SK-N-SH (cell line): ENCODE measurements at regions not wholly inside any gene's neighbourhood (a gene's known extent, or its start where the extent isn't known, plus 50 kb on each side); places are given as distances from the start of the nearest gene placed in this dataset.

Experiments
- CTCF ChIA-PET: fragments of 300-600, 350-600 bp; formaldehyde crosslinking; extraction: SDS; loops from one replicate; lab custom pipeline; 2021; lab: Yijun Ruan, JAX
- POLR2A ChIA-PET: fragments of 350-600 bp; sonication (Branson Sonifier 250); formaldehyde crosslinking; extraction: SDS; loops from one replicate; lab custom pipeline; 2020; ENCODE audit warnings: antibody characterized with exemption, inconsistent platforms; lab: Yijun Ruan, JAX
- DNase-seq: peaks from one replicate; pipeline ENCODE4 v3.0.0; 2012
- H2AFZ ChIP-seq: fragments of 200-600 bp; sonication (generic); 2 replicates; pipeline ENCODE4 v1.8.1; 2016; ENCODE audit warnings: antibody characterized with exemption, mild to moderate bottlenecking, low read depth
- H3F3A ChIP-seq: fragments of 200-600 bp; sonication (generic); replicated peaks from 2 replicates; pipeline ENCODE3; 2016; ENCODE audit warnings: antibody characterized with exemption, mild to moderate bottlenecking; ENCODE audit not compliant: insufficient read depth
- H3K27ac ChIP-seq, 2 experiments: fragments of 200-500 bp in 1 of 2; fragments of 200-600 bp in 1 of 2; sonication (Bioruptor generic) in 1 of 2; sonication (generic), shearing (Covaris generic) in 1 of 2; 2 replicates each; pipeline versions ENCODE4 v1.5.1 to v1.6.1; 2014 to 2016; ENCODE audit warnings: low read depth in 2 of 2, inconsistent platforms in 1 of 2, low read length in 1 of 2, mild to moderate bottlenecking in 1 of 2, mixed read lengths in 1 of 2
- H3K27me3 ChIP-seq: fragments of 200-600 bp; sonication (generic), shearing (Covaris generic); 2 replicates; pipeline ENCODE4 v1.6.1; 2016; ENCODE audit warnings: mixed run types; ENCODE audit not compliant: insufficient read depth
- H3K36me3 ChIP-seq, 2 experiments: fragments of 200-500 bp in 1 of 2; fragments of 200-600 bp in 1 of 2; sonication (Bioruptor generic) in 1 of 2; sonication (generic) in 1 of 2; replicated peaks in 1 of 2; 2 replicates each; pipeline versions ENCODE3 to v1.5.1; 2014 to 2016; ENCODE audit warnings: low read length in 1 of 2, mild to moderate bottlenecking in 1 of 2; ENCODE audit not compliant: insufficient read depth in 2 of 2, control insufficient read depth in 1 of 2
- H3K4me1 ChIP-seq, 2 experiments: fragments of 200-500 bp in 1 of 2; fragments of 200-600 bp in 1 of 2; sonication (Bioruptor generic) in 1 of 2; sonication (generic), shearing (Covaris generic) in 1 of 2; 2 replicates each; pipeline versions ENCODE4 v1.5.1 to v1.6.1; 2014 to 2016; ENCODE audit warnings: low read depth in 1 of 2, low read length in 1 of 2, mixed run types in 1 of 2; ENCODE audit not compliant: insufficient read depth in 2 of 2, control insufficient read depth in 1 of 2
- H3K4me2 ChIP-seq: fragments of 200-600 bp; sonication (generic), shearing (Covaris generic); 2 replicates; pipeline ENCODE4 v1.6.1; 2017; ENCODE audit warnings: mixed run types
- H3K4me3 ChIP-seq, 2 experiments: fragments of 200-500 bp in 1 of 2; fragments of 200-600 bp in 1 of 2; sonication (Bioruptor generic) in 1 of 2; sonication (generic), shearing (Covaris generic) in 1 of 2; 2 replicates each; pipeline versions ENCODE4 v1.5.1 to v1.8.1; 2014 to 2016; ENCODE audit warnings: low read depth in 2 of 2, inconsistent platforms in 1 of 2, low read length in 1 of 2, mild to moderate bottlenecking in 1 of 2, mixed read lengths in 1 of 2, moderate library complexity in 1 of 2
- H3K79me2 ChIP-seq: fragments of 200-600 bp; sonication (generic); 2 replicates; pipeline ENCODE4 v1.8.1; 2017; ENCODE audit warnings: mild to moderate bottlenecking; ENCODE audit not compliant: insufficient read depth
- H3K9ac ChIP-seq: fragments of 200-600 bp; sonication (generic); 2 replicates; pipeline ENCODE4 v1.6.1; 2017; ENCODE audit warnings: mixed run types
- H3K9me2 ChIP-seq: fragments of 200-600 bp; sonication (generic); 2 replicates; pipeline ENCODE4 v1.6.1; 2017; ENCODE audit warnings: mixed run types
- H3K9me3 ChIP-seq: fragments of 200-600 bp; sonication (generic); 2 replicates; pipeline ENCODE4 v1.6.1; 2017; ENCODE audit warnings: mixed run types, mild to moderate bottlenecking, moderate library complexity
- H4K20me1 ChIP-seq: fragments of 200-600 bp; sonication (generic); 2 replicates; pipeline ENCODE4 v1.6.1; 2017; ENCODE audit warnings: mild to moderate bottlenecking, mixed run types; ENCODE audit not compliant: insufficient read depth
- ELF1 ChIP-seq: IDR thresholded peaks from 2 replicates; pipeline ENCODE4 v1.4.0; 2012
- EP300 ChIP-seq, 2 experiments: IDR thresholded peaks; 2 replicates each; pipeline versions ENCODE4 v1.4.0 to v1.6.1; 2012; ENCODE audit warnings: borderline replicate concordance in 1 of 2, low read depth in 1 of 2, low read length in 1 of 2
- EZH2phosphoT487 ChIP-seq: fragments of 200-600 bp; sonication (generic); IDR thresholded peaks from 2 replicates; pipeline ENCODE4 v1.6.1; 2017; ENCODE audit warnings: low read depth, mixed run types, mild to moderate bottlenecking, antibody characterized with exemption, moderate library complexity, borderline replicate concordance
- FOXJ3 ChIP-seq: sonication (generic); formaldehyde crosslinking; IDR thresholded peaks from 2 replicates; pipeline ENCODE4 v1.5.1; 2020; ENCODE audit warnings: mild to moderate bottlenecking, missing genetic modification reagents
- IRF3 ChIP-seq: fragments of 150-350 bp; IDR thresholded peaks from 2 replicates; pipeline ENCODE4 v1.6.1; 2016; ENCODE audit warnings: mild to moderate bottlenecking, low read depth, low read length
- POLR2AphosphoS5 ChIP-seq: IDR thresholded peaks from 2 replicates; pipeline ENCODE4 v1.6.1; 2012; ENCODE audit warnings: low read depth, low read length
- REST ChIP-seq: IDR thresholded peaks from 2 replicates; pipeline ENCODE4 v1.6.1; 2012; ENCODE audit warnings: mild to moderate bottlenecking, low read depth, low read length, moderate library complexity
- RFX5 ChIP-seq: IDR thresholded peaks from 2 replicates; pipeline ENCODE4 v1.6.1; 2012; ENCODE audit warnings: mild to moderate bottlenecking, improper control_type of control experiment, low read length
- RXRA ChIP-seq: IDR thresholded peaks from 2 replicates; pipeline ENCODE4 v1.4.0; 2012; ENCODE audit warnings: low read depth, mild to moderate bottlenecking, borderline replicate concordance
- TAF1 ChIP-seq: IDR thresholded peaks from 2 replicates; pipeline ENCODE4 v1.6.1; 2012; ENCODE audit warnings: low read depth, mild to moderate bottlenecking, low read length, moderate library complexity, borderline replicate concordance
- USF1 ChIP-seq: IDR thresholded peaks from 2 replicates; pipeline ENCODE4 v1.4.0; 2012; ENCODE audit warnings: low read depth, borderline replicate concordance
- YY1 ChIP-seq: IDR thresholded peaks from 2 replicates; pipeline ENCODE4 v1.4.0; 2012; ENCODE audit warnings: low read depth, mild to moderate bottlenecking
- WGBS: methylation state at CpG from one replicate; pipeline ENCODE4 v1.1.6; 2017; ENCODE audit warnings: low lambda C conversion rate; 5-methylcytosine and 5-hydroxymethylcytosine counted together

DNA sequence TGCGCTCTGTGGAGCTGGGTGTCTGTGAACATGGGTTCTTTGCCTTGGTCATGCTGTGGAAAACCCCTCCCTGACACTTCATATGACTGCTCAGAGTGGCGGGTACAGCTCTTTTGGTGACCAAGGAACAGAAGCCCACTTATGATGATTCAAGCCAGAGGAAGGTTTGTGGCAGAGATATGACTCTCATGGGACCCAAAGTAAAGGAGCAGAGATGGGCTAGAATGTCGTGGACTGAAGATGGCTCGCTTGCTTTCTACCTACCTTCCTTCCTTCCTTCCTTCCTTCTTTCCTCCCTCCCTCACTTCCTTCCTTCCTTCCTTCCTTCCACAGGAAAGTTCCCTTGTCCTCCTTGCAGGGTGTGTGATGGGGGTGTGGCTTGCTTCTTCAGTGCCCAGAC is 169.7 kb upstream of the IRX3 start:
- Histone ChIP-seq H2AFZ (no peak overlapping the region), H3K4me2 (no peak overlapping the region), H3K9me2 (no peaks in the 10 kb centered on the region)
- no peak for TF ChIP-seq YY1
- TF ChIP-seq RXRA: no peak
- TF ChIP-seq IRF3: no peak
- no peak for TF ChIP-seq REST
- TF ChIP-seq RFX5: no peak
- TF ChIP-seq TAF1: no peak
- no peak for TF ChIP-seq ELF1
- no peak for TF ChIP-seq EP300 (IDR thresholded peaks at IDR 0.05; ENCODE audit: borderline replicate concordance in 1 of 2, low read depth in 1 of 2, low read length in 1 of 2)
- TF ChIP-seq FOXJ3 (CRISPR knock-in tag): no peak
- no peak for TF ChIP-seq EZH2phosphoT487
- no peak for TF ChIP-seq POLR2AphosphoS5
- no peak for TF ChIP-seq USF1
- TF ChIP-seq, all 33 proteins: peak for 0
- Histone ChIP-seq H3F3A (no peaks in the 10 kb centered on the region), H3K27me3 (no peaks in the 10 kb centered on the region), H3K9ac (no peak overlapping the region), H3K9me3 (no peaks in the 10 kb centered on the region), H3K36me3 (no peaks in the 10 kb centered on the region), H3K79me2 (no peaks in the 10 kb centered on the region), H3K4me3 (no peak overlapping the region), H4K20me1 (no peaks in the 10 kb centered on the region), H3K4me1 (peaks cover 3% of the 10 kb centered on the region in 2 experiments; a peak in 1 of 4 replicates), H3K27ac (no peak overlapping the region)
- DNase-seq: no peak
- ChIA-PET POLR2A (no interaction called here), CTCF (interaction anchor here (1.1 kb wide), 1 partner anchor 10 kb away, joined by 4 read pairs; no protein-coding TSS in a partner anchor)
- 83% methylated on average over 3 of the region's 4 CpGs for WGBS
